RPMI7951 (cell line): ENCODE measurements at regions not wholly inside any gene's neighbourhood (a gene's known extent, or its start where the extent isn't known, plus 50 kb on each side); places are given as distances from the start of the nearest gene placed in this dataset.

ENCODE experiments used
- DNase-seq: peaks from one replicate; pipeline ENCODE4 v3.0.0-alpha.2; 2012; ENCODE audit warnings: low read depth

GRCh38 chr2:161104054-161104553, 56.1 kb upstream of the TANK start:
- no peak for DNase-seq

DNA sequence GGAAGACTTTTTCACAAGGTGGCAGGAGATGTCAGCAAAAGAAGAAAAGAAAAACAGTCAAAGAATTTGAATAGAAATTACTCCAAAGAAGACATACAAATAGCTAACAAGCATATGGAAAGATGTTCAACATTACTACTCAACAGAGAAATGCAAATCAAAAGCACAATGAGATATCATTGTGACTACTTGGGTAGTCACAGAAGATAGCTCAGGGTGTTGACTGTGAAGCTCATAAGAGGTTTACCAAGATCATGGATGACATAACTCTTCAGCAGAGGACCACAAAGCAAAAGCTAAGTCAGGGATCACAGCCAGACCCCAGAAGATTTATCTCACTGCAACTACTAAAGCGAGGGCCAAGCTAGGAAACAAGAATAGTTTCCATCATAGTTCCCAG, 53.0 kb upstream of the TANK start:
- no peak for DNase-seq
